NB4 (cell line): ENCODE measurements at regions not wholly inside any gene's neighbourhood (a gene's known extent, or its start where the extent isn't known, plus 50 kb on each side); places are given as distances from the start of the nearest gene placed in this dataset.

Experiments used
- DNase-seq: peaks from one replicate; pipeline ENCODE4 v3.0.0; 2010; ENCODE audit warnings: low read depth
- H3K4me3 ChIP-seq: one replicate; pipeline ENCODE4 v1.5.1; 2011; ENCODE audit warnings: mild to moderate bottlenecking, low read depth, low read length, moderate library complexity
- MYC ChIP-seq: IDR thresholded peaks from 2 replicates; pipeline ENCODE4 v1.6.1; 2011; ENCODE audit warnings: low read depth, low read length
- POLR2A ChIP-seq: IDR thresholded peaks from 2 replicates; pipeline ENCODE4 v1.6.1; 2011; ENCODE audit warnings: mild to moderate bottlenecking; ENCODE audit not compliant: insufficient read length; ENCODE audit errors: extremely low read depth
- TF ChIP-seq, protein P1 (sequence below): IDR thresholded peaks from one replicate; pipeline ENCODE4 v1.5.1; 2012; ENCODE audit warnings: low read depth, low read length
- TF ChIP-seq, protein P2 (sequence below): IDR thresholded peaks from 2 replicates; pipeline ENCODE4 v1.6.1; 2011; ENCODE audit warnings: low read depth, low read length

DNA sequence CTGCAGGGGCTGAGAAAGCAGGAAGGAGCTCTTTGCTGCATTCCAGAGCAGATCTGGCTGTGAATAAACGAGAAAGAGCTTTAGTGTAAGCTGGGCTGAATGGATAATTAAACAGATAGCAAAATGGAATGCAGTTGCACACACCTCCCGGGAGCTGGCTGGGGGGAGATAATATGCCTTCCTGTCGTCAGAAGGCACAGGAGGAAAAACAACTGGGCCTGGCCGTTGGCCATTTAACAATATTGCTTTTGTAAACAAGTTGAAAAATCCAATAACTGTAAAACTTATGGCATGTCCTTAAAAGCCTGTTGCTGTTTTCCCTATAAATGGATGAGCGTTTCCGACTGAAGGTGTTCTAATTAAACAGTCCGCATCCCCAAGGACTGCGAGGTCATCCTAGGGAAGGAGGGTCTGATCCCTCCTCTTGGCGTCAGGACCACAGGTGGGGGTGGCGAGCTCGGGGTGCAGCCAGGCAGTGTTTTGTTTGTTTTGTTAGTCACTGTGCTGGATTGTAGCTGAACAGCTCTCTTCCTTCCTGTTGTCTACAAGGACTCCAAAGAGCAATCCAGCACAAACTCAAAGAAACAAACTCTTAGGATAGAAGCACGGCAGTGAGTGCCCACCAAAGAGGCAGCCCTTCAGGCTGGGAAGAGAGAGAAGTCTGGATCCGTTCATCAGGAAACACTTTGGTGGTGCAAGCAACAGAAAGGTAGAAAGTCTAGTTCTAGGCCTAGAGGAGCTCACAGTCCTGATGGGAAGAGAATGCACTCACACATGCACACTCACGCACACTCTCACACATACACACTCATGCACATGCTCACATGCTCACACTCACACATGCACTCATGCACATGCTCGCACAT is 133.4 kb upstream of the SMAD3 start:
- no peak overlapping the region for H3K4me3 ChIP-seq
- no peak for DNase-seq
- TF ChIP-seq, protein P1, sequence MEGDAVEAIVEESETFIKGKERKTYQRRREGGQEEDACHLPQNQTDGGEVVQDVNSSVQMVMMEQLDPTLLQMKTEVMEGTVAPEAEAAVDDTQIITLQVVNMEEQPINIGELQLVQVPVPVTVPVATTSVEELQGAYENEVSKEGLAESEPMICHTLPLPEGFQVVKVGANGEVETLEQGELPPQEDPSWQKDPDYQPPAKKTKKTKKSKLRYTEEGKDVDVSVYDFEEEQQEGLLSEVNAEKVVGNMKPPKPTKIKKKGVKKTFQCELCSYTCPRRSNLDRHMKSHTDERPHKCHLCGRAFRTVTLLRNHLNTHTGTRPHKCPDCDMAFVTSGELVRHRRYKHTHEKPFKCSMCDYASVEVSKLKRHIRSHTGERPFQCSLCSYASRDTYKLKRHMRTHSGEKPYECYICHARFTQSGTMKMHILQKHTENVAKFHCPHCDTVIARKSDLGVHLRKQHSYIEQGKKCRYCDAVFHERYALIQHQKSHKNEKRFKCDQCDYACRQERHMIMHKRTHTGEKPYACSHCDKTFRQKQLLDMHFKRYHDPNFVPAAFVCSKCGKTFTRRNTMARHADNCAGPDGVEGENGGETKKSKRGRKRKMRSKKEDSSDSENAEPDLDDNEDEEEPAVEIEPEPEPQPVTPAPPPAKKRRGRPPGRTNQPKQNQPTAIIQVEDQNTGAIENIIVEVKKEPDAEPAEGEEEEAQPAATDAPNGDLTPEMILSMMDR, result no peak
- TF ChIP-seq, protein P2, sequence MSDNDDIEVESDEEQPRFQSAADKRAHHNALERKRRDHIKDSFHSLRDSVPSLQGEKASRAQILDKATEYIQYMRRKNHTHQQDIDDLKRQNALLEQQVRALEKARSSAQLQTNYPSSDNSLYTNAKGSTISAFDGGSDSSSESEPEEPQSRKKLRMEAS, result no peak
- no peak for TF ChIP-seq POLR2A
- no peak for TF ChIP-seq MYC

DNA sequence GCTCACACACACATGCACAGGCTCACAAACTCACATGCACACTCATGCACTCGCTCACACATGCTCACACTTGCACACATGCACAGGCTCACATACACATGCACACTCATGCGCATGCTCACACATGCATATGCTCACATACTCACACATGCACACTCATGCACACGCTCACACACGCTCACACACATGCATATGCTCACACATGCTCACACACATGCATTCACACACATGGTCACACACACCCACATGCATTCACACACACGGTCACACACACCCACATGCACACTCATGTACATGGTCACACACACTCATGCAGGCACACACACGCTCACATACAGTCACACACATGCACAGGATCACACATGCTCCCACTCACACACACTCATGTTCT is 132.8 kb upstream of the SMAD3 start:
- no peak overlapping the region for H3K4me3 ChIP-seq
- TF ChIP-seq POLR2A, result no peak

DNA sequence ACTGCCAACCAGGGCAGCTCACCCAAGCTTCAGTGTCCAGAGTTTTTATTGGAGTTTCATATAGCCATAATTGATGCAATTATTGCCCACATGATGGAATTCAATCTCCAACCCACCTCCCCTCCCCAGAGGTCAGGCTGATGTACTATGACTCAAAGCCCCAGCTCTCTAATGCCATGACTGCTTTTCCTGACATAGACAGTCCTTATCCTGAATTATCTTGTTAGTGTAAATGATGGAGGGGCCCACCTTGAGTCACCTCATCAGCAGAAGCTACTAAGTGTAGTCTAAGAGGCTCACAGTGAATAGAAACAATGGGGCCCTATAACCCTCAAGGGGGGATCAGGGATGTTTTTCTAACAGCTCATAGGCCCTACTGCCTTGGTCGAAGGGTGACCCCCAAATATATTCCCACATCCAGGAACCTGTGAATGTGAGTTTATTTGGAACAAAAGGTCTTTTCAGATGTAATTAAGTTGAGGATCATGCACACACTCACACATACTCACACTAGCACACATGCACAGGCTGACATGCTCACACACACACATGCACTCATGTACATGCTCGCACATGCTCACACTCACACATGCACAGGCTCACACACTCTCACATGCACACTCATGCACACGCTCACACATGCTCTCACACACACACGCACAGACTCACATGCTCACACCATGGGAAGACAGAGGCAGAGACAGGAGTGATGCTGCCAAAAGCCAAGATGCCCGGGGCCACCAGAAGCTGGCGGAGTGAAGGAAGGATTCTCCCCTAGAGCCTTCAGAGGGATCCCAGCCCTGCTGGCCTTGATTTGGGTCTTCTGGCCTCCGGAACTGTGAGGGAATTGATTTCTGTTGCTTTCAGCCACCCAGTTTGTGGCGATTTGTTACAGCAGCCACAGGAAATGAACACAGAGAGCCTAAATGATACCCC is 131.2 kb upstream of the SMAD3 start:
- no peak overlapping the region for H3K4me3 ChIP-seq
- TF ChIP-seq, protein P1, result no peak
- TF ChIP-seq POLR2A (no peak), MYC (no peak)
- no peak for DNase-seq

More for the DNA sequence above, 132.8 kb upstream of the SMAD3 start:
- no peak for DNase-seq

DNA sequence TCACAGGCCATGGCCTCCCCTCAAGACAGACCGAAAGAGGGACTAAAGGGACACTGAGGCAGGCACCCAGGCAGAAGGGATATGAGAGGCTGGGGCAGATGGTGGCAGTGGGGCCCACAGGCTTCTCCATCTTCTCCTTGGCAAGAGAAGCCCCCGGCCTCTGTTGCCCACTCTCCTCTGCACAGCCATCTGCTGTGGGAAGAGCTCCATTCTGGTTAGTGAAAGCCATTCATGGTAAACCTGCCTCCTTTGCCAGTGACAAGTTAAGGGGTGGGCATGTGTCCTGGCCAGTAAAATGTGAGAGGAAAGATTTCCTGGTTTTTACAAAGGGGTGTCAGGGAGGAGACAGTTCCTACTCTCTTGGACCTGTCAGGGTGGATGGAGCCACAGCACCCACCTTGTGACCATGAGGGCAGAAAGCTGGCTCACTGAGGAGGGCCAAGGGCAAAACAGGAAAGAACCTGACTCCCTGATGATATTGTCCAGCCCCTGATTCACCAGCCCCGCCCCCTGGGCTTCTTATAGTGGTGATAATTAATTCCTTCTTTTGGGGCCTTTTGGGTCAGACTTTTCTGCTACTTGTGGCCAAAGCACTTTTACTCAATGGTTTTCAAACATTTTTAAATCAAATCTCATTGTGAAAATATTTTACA is 130.4 kb upstream of the SMAD3 start:
- DNase-seq, result no peak
- TF ChIP-seq, protein P1, result no peak
- no peak for TF ChIP-seq MYC
- TF ChIP-seq, protein P2, result no peak
- TF ChIP-seq POLR2A, result no peak
- H3K4me3 ChIP-seq, result no peak overlapping the region

DNA sequence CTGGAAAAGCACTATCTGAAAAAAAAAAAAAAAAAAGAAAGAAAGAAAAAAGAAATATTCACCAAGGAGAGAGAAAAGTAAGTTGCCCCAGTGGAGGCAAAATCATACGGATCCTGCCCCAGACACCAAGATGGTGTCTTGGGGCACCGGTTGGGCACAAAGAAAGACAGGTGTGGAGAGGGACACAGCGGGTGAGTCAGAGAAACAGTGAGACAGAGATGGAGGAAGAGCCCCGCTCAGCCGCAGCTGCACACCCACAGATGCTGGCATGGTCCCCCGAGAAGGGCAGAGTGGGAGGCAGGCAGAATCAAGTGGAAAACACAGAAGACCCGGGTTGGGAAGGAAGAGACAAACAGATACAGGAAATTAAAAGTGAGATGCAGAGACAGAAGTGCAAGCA is 129.7 kb upstream of the SMAD3 start:
- H3K4me3 ChIP-seq, result no peak overlapping the region
- no peak for TF ChIP-seq POLR2A
- DNase-seq, result no peak

DNA sequence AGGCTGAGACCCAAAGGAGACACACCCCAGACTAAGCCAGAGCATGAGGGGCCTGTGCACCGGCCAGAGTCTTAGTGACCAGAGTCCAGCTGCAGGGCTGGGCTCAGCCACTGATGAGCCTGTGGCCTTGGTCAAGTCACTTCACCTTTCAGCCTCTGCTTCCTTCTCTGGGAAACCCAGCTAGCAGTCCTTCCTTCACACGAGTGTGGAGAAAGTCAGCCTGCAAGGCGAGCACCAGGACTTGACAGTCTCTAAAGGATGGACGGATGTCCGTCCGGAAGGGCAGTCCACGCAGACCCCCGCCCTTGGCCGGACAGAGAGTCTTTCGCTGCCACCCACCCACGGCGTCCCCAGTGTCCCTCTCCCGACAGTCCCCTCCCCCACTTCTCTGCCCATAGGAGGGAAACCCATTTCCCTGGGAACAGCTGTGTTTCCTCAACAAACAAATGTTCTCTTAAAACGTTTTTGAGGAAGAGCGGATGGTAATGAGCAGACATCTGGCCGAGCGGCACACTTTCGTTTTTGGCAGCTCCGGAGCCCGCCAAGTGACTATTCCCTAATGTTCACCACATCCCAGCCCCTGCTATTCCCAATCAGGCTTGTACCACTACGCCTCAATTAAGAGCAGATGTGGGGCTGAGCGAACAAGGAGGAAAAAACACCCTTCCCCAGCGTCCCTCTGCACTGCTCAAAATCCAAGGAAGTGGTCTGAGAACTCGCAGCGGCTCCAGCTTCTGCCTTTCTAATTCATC is 129.1 kb upstream of the SMAD3 start:
- DNase-seq, result no peak
- no peak for TF ChIP-seq MYC
- TF ChIP-seq, protein P1, result no peak
- no peak for TF ChIP-seq POLR2A
- TF ChIP-seq, protein P2, result no peak
- H3K4me3 ChIP-seq, result no peak overlapping the region
